Thoracic aorta (tissue), 2 donors: ENCODE measurements at regions not wholly inside any gene's neighbourhood (a gene's known extent, or its start where the extent isn't known, plus 50 kb on each side); places are given as distances from the start of the nearest gene placed in this dataset.

Experiments used
- ATAC-seq: fragments of 150-250 bp; one replicate; pipeline ENCODE4 v1.8.0; 2017; ENCODE audit warnings: low read depth; ENCODE audit not compliant: insufficient number of reproducible peaks, low FRiP score
- DNase-seq: peaks from one replicate; pipeline ENCODE4 v3.0.0-alpha.2; 2020; ENCODE audit warnings: low spot score
- H3K27ac ChIP-seq, 2 donors: fragments of 200-600 bp; sonication (generic); 1 replicate in 1 of 2; 2 replicates in 1 of 2; pipeline ENCODE4 v1.5.1; 2016; ENCODE audit warnings: mild to moderate bottlenecking in 2 of 2, moderate library complexity in 2 of 2
- H3K27me3 ChIP-seq: fragments of 200-600 bp; sonication (generic); replicated peaks from 2 replicates; pipeline ENCODE4 v1.6.0; 2016; ENCODE audit warnings: mild to moderate bottlenecking; ENCODE audit not compliant: insufficient read depth
- H3K36me3 ChIP-seq: fragments of 200-600 bp; sonication (generic); one replicate; pipeline ENCODE4 v1.5.1; 2016
- H3K4me1 ChIP-seq, 2 donors: fragments of 200-600 bp; sonication (generic); 1 replicate in 1 of 2; 2 replicates in 1 of 2; pipeline versions ENCODE4 v1.5.1 to v1.6.0; 2016; ENCODE audit warnings: low read depth in 2 of 2, mild to moderate bottlenecking in 1 of 2; ENCODE audit not compliant: control insufficient read depth in 1 of 2
- H3K4me3 ChIP-seq: fragments of 200-600 bp; sonication (generic); 2 replicates; pipeline ENCODE4 v1.5.1; 2016; ENCODE audit warnings: mild to moderate bottlenecking
- H3K9me3 ChIP-seq: fragments of 200-600 bp; sonication (generic); 2 replicates; pipeline ENCODE4 v1.5.1; 2016
- TF ChIP-seq, protein P1 (sequence below): fragments of 200-600 bp; sonication (generic); IDR thresholded peaks from one replicate; pipeline ENCODE4 v1.5.1; 2019; ENCODE audit warnings: antibody characterized with exemption

DNA sequence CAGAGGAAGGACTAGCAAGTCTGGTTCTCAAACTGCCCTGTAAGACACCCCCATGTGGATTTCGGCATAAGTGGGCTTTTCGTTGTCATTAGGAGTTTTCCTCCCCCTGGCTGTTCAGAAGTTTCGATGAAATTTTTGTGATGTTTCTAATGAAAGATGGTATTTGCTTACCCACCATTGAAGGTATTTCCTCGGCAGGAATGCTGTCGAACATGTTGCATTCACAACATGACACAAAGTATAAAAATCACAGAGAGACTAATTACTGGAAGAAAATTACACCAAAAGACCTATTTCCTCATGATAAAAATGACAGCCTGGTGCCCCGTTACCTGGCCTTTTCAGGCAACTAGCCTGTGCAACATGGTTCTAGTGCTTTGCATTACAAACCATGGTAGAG is 144.9 kb downstream of the TXNL1 start:
- no peak for ATAC-seq
- TF ChIP-seq, protein P1, sequence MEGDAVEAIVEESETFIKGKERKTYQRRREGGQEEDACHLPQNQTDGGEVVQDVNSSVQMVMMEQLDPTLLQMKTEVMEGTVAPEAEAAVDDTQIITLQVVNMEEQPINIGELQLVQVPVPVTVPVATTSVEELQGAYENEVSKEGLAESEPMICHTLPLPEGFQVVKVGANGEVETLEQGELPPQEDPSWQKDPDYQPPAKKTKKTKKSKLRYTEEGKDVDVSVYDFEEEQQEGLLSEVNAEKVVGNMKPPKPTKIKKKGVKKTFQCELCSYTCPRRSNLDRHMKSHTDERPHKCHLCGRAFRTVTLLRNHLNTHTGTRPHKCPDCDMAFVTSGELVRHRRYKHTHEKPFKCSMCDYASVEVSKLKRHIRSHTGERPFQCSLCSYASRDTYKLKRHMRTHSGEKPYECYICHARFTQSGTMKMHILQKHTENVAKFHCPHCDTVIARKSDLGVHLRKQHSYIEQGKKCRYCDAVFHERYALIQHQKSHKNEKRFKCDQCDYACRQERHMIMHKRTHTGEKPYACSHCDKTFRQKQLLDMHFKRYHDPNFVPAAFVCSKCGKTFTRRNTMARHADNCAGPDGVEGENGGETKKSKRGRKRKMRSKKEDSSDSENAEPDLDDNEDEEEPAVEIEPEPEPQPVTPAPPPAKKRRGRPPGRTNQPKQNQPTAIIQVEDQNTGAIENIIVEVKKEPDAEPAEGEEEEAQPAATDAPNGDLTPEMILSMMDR, result no peak

DNA sequence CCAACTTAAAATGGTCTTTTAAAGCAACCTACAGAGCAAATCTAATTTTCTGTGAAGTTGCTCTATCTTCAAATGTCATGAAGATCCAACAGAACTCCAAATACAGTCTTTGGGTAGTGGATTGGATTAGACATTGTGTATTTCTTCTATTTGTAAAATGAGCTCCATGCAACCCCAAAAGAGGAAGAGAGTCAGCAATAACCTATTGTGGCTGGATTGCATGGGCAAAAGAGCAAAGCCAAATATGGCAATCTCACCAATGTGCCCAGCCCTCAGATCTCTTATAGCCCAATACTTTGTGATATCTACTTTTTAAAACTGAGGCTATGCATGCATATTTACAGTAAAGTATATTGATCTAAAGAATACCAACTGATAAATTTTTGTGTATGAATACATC is 146.3 kb downstream of the TXNL1 start:
- Histone ChIP-seq H3K4me3 (no peak overlapping the region), H3K9me3 (no peaks in the 10 kb centered on the region), H3K4me1 (no peaks in the 10 kb centered on the region), H3K27ac (no peak overlapping the region), H3K36me3 (no peaks in the 10 kb centered on the region), H3K27me3 (no peaks in the 10 kb centered on the region)
- TF ChIP-seq, protein P1, result no peak
- no peak for ATAC-seq
- no peak for DNase-seq

More for the DNA sequence above, 144.9 kb downstream of the TXNL1 start:
- Histone ChIP-seq H3K27me3 (no peaks in the 10 kb centered on the region), H3K9me3 (no peaks in the 10 kb centered on the region), H3K27ac (no peak overlapping the region), H3K4me1 (no peaks in the 10 kb centered on the region), H3K4me3 (no peak overlapping the region), H3K36me3 (no peaks in the 10 kb centered on the region)
- no peak for DNase-seq

- DNase-seq (no peak), ATAC-seq (no peak)
- TF ChIP-seq, protein P1, result no peak
- H3K36me3 ChIP-seq, result no peaks in the 10 kb centered on the region
- H3K9me3 ChIP-seq, result no peaks in the 10 kb centered on the region
- H3K4me3 ChIP-seq, result no peak overlapping the region
- no peak overlapping the region for H3K27ac ChIP-seq
- H3K27me3 ChIP-seq, result no peaks in the 10 kb centered on the region
- H3K4me1 ChIP-seq, result no peaks in the 10 kb centered on the region
These were observed 147.4 kb downstream of the TXNL1 start for GRCh38 chr18:56490942-56491341.

- H3K27ac ChIP-seq, result no peak overlapping the region
- ATAC-seq, result no peak
- H3K27me3 ChIP-seq, result no peaks in the 10 kb centered on the region
- H3K9me3 ChIP-seq, result no peaks in the 10 kb centered on the region
- no peaks in the 10 kb centered on the region for H3K36me3 ChIP-seq
- DNase-seq, result no peak
- no peaks in the 10 kb centered on the region for H3K4me1 ChIP-seq
- TF ChIP-seq, protein P1, result no peak
- H3K4me3 ChIP-seq, result no peak overlapping the region
These were observed 148.5 kb downstream of the TXNL1 start for GRCh38 chr18:56489893-56490292.

DNA sequence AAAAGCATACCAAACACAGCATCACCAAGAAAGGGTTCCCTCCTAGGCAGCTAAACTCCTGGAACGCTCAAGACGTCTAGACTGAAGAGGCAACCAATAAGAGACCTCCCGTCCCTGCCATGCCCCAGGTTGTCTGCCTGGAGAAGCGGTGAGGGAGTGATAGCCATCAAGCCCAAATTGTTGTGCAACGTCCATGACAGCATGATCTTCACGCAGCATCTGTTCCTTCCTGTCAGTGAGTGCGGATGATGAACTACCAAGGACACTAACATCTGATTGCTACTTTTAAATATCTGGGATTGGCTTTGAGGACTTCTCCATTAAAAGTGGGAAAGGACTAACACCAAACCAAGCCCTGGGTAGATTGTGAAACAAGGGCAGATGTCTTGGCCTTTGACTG is 149.7 kb downstream of the TXNL1 start:
- Histone ChIP-seq H3K36me3 (no peaks in the 10 kb centered on the region), H3K4me3 (no peak overlapping the region), H3K27ac (no peak overlapping the region), H3K9me3 (no peaks in the 10 kb centered on the region), H3K27me3 (no peaks in the 10 kb centered on the region), H3K4me1 (no peaks in the 10 kb centered on the region)
- DNase-seq (no peak), ATAC-seq (no peak)
- TF ChIP-seq, protein P1, result no peak
